HepG2 (cell line): ENCODE measurements at regions not wholly inside any gene's neighbourhood (a gene's known extent, or its start where the extent isn't known, plus 50 kb on each side); places are given as distances from the start of the nearest gene placed in this dataset.
A peak's percentile ranks its signal among the peaks of the same experiment; 100 is the strongest.

Experiments used
- BRD4 ChIP-seq: sonication (generic); formaldehyde crosslinking; IDR thresholded peaks from 2 replicates; pipeline ENCODE4 v1.4.0; 2020; ENCODE audit warnings: missing genetic modification reagents
- FOSL2 ChIP-seq: sonication (generic); formaldehyde crosslinking; IDR thresholded peaks from 2 replicates; pipeline ENCODE4 v1.4.0; 2020; ENCODE audit warnings: missing genetic modification reagents
- FOXA3 ChIP-seq: IDR thresholded peaks from 2 replicates; pipeline ENCODE4 v1.6.1; 2016; ENCODE audit warnings: missing genetic modification reagents, missing compliant biosample characterization
- FOXM1 ChIP-seq: sonication (generic); formaldehyde crosslinking; IDR thresholded peaks from 2 replicates; pipeline ENCODE4 v1.5.0; 2020; ENCODE audit warnings: missing genetic modification reagents
- MBD4 ChIP-seq: IDR thresholded peaks from 2 replicates; pipeline ENCODE4 v1.6.1; 2012; ENCODE audit warnings: low read length, inconsistent platforms, borderline replicate concordance
- MBNL3 ChIP-seq: fragments of 250-450 bp; sonication (Bioruptor Pico); conservative IDR thresholded peaks from 2 replicates; pipeline ENCODE4 v1.8.0; 2022; ENCODE audit warnings: mild to moderate bottlenecking, inconsistent platforms
- MIER2 ChIP-seq: IDR thresholded peaks from 2 replicates; pipeline ENCODE4 v1.6.1; 2016; ENCODE audit warnings: missing biosample characterization, missing genetic modification reagents
- PRMT3 ChIP-seq: sonication (generic); formaldehyde crosslinking; IDR thresholded peaks from 2 replicates; pipeline ENCODE4 v1.8.1; 2022; ENCODE audit warnings: low read depth, mild to moderate bottlenecking, moderate library complexity, missing genetic modification reagents, borderline replicate concordance
- RELA ChIP-seq: sonication (generic); formaldehyde crosslinking; IDR thresholded peaks from 2 replicates; pipeline ENCODE4 v1.4.0; 2020; ENCODE audit warnings: missing genetic modification reagents
- SMAD9 ChIP-seq: sonication (generic); formaldehyde crosslinking; IDR thresholded peaks from 2 replicates; pipeline ENCODE4 v1.5.1; 2020; ENCODE audit warnings: mild to moderate bottlenecking, missing genetic modification reagents
- SMC3 ChIP-seq: IDR thresholded peaks from 2 replicates; pipeline ENCODE4 v1.6.1; 2011; ENCODE audit warnings: low read length, improper control_type of control experiment
- SRY ChIP-seq: sonication (generic); formaldehyde crosslinking; IDR thresholded peaks from 2 replicates; pipeline ENCODE4 v1.8.0; 2022; ENCODE audit warnings: mild to moderate bottlenecking, missing genetic modification reagents
- TARDBP ChIP-seq: sonication (generic); formaldehyde crosslinking; IDR thresholded peaks from 2 replicates; pipeline ENCODE4 v1.8.0; 2022; ENCODE audit warnings: mild to moderate bottlenecking, missing genetic modification reagents
- TFDP2 ChIP-seq: sonication (generic); formaldehyde crosslinking; IDR thresholded peaks from 2 replicates; pipeline ENCODE4 v1.4.0; 2020; ENCODE audit warnings: missing genetic modification reagents
- ZNF550 ChIP-seq: sonication (generic); formaldehyde crosslinking; IDR thresholded peaks from 2 replicates; pipeline ENCODE4 v1.4.0; 2020; ENCODE audit warnings: mild to moderate bottlenecking, missing genetic modification reagents, borderline replicate concordance
- ZNF558 ChIP-seq: sonication (generic); formaldehyde crosslinking; IDR thresholded peaks from 2 replicates; pipeline ENCODE4 v1.9.0; 2022; ENCODE audit warnings: mild to moderate bottlenecking, missing genetic modification reagents, borderline replicate concordance
- ZNF788 ChIP-seq: sonication (generic); formaldehyde crosslinking; IDR thresholded peaks from 2 replicates; pipeline ENCODE4 v1.5.0; 2020; ENCODE audit warnings: mild to moderate bottlenecking, missing genetic modification reagents, borderline replicate concordance
- ZSCAN20 ChIP-seq: sonication (generic); formaldehyde crosslinking; IDR thresholded peaks from 2 replicates; pipeline ENCODE4 v1.4.0; 2020; ENCODE audit warnings: missing genetic modification reagents, mild to moderate bottlenecking, borderline replicate concordance
- TF ChIP-seq, protein P1 (sequence below): sonication (generic); formaldehyde crosslinking; IDR thresholded peaks from 2 replicates; pipeline ENCODE4 v1.5.0; 2020; ENCODE audit warnings: missing genetic modification reagents
- TF ChIP-seq, protein P2 (sequence below): sonication (generic); formaldehyde crosslinking; IDR thresholded peaks from 2 replicates; pipeline ENCODE4 v1.4.0; 2020; ENCODE audit warnings: missing genetic modification reagents
- TF ChIP-seq, protein P3 (sequence below): IDR thresholded peaks from 2 replicates; pipeline ENCODE4 v1.6.1; 2016; ENCODE audit warnings: low read depth
- TF ChIP-seq, protein P4 (sequence below): IDR thresholded peaks from 2 replicates; pipeline ENCODE4 v1.6.1; 2012; ENCODE audit warnings: low read depth, low read length, improper control_type of control experiment

- TF ChIP-seq TFDP2 (CRISPR knock-in tag) (peak; percentile 51; the same call in 1 of the 2 replicates), ZNF550 (no peak), RELA (no peak), SMC3 (no peak), ZSCAN20 (CRISPR knock-in tag) (no peak; the same call in 1 of the 2 replicates), ZNF558 (CRISPR knock-in tag) (no peak; the same call in 1 of the 2 replicates), MIER2 (CRISPR knock-in tag) (no peak), PRMT3 (CRISPR knock-in tag) (no peak), MBD4 (no peak), FOSL2 (CRISPR knock-in tag) (peak; percentile 19; the same call in 1 of the 2 replicates), TARDBP (CRISPR knock-in tag) (no peak), SMAD9 (no peak), MBNL3 (CRISPR knock-in tag) (no peak), FOXM1 (CRISPR knock-in tag) (no peak), SRY (CRISPR knock-in tag) (peak; percentile 44; the same call in 1 of the 2 replicates), ZNF788 (CRISPR knock-in tag) (peak; percentile 83), FOXA3 (CRISPR knock-in tag) (no peak), BRD4 (CRISPR knock-in tag) (peak; percentile 49; the same call in 1 of the 2 replicates)
- TF ChIP-seq, protein P1, sequence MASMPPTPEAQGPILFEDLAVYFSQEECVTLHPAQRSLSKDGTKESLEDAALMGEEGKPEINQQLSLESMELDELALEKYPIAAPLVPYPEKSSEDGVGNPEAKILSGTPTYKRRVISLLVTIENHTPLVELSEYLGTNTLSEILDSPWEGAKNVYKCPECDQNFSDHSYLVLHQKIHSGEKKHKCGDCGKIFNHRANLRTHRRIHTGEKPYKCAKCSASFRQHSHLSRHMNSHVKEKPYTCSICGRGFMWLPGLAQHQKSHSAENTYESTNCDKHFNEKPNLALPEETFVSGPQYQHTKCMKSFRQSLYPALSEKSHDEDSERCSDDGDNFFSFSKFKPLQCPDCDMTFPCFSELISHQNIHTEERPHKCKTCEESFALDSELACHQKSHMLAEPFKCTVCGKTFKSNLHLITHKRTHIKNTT, result 0 out of 2 replicates have a peak, but pooled peaks have one; percentile 52
- TF ChIP-seq, protein P2, sequence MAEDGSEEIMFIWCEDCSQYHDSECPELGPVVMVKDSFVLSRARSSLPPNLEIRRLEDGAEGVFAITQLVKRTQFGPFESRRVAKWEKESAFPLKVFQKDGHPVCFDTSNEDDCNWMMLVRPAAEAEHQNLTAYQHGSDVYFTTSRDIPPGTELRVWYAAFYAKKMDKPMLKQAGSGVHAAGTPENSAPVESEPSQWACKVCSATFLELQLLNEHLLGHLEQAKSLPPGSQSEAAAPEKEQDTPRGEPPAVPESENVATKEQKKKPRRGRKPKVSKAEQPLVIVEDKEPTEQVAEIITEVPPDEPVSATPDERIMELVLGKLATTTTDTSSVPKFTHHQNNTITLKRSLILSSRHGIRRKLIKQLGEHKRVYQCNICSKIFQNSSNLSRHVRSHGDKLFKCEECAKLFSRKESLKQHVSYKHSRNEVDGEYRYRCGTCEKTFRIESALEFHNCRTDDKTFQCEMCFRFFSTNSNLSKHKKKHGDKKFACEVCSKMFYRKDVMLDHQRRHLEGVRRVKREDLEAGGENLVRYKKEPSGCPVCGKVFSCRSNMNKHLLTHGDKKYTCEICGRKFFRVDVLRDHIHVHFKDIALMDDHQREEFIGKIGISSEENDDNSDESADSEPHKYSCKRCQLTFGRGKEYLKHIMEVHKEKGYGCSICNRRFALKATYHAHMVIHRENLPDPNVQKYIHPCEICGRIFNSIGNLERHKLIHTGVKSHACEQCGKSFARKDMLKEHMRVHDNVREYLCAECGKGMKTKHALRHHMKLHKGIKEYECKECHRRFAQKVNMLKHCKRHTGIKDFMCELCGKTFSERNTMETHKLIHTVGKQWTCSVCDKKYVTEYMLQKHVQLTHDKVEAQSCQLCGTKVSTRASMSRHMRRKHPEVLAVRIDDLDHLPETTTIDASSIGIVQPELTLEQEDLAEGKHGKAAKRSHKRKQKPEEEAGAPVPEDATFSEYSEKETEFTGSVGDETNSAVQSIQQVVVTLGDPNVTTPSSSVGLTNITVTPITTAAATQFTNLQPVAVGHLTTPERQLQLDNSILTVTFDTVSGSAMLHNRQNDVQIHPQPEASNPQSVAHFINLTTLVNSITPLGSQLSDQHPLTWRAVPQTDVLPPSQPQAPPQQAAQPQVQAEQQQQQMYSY, result no peak; the same call in 1 of the 2 replicates
- TF ChIP-seq, protein P3, sequence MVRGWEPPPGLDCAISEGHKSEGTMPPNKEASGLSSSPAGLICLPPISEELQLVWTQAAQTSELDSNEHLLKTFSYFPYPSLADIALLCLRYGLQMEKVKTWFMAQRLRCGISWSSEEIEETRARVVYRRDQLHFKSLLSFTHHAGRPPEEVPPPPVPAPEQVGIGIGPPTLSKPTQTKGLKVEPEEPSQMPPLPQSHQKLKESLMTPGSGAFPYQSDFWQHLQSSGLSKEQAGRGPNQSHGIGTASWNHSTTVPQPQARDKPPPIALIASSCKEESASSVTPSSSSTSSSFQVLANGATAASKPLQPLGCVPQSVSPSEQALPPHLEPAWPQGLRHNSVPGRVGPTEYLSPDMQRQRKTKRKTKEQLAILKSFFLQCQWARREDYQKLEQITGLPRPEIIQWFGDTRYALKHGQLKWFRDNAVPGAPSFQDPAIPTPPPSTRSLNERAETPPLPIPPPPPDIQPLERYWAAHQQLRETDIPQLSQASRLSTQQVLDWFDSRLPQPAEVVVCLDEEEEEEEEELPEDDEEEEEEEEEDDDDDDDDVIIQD, result no peak
- TF ChIP-seq, protein P4, sequence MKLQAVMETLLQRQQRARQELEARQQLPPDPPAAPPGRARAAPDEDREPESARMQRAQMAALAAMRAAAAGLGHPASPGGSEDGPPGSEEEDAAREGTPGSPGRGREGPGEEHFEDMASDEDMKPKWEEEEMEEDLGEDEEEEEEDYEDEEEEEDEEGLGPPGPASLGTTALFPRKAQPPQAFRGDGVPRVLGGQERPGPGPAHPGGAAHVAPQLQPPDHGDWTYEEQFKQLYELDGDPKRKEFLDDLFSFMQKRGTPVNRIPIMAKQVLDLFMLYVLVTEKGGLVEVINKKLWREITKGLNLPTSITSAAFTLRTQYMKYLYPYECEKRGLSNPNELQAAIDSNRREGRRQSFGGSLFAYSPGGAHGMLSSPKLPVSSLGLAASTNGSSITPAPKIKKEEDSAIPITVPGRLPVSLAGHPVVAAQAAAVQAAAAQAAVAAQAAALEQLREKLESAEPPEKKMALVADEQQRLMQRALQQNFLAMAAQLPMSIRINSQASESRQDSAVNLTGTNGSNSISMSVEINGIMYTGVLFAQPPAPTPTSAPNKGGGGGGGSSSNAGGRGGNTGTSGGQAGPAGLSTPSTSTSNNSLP, result no peak
These were observed 226.7 kb upstream of the C2CD4B start (continued) for GRCh38 chr15:62391641-62392262.
